ENCODE measurements at regions not wholly inside any gene's neighbourhood (a gene's known extent, or its start where the extent isn't known, plus 50 kb on each side); places are given as distances from the start of the nearest gene placed in this dataset.

DNA sequence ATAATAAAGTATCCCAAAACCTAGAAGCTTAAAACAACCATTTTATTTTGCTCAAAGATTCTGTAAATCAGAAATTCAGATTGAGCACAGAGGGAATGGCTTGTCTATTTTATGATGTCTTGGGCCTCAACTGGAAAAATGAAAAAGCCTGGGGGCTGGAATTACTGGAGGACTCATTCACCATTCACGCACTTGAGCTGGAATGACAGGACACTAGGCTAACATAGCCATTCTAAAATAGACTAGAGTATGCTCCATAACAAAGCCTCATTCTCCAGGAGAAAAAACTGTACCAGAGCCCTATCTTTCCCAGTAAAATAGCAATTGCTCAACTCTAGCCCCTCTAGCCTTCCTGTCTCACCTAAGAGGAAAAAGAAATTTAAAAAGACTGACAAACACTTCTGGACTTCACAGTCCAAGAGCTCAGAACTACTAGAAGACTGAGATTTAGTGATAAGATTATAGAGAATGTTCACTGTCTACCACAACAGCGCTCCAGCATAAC, 145.4 kb upstream of the BTBD3 start:
- CTCF ChIA-PET, result no interaction called here
- Mint-ChIP-seq H3K27me3 (no peaks in the 10 kb centered on the region), H3K36me3 (no peaks in the 10 kb centered on the region), H3K27ac (no peak overlapping the region), H3K4me1 (no peaks in the 10 kb centered on the region), H3K4me3 (no peak overlapping the region), H3K9me3 (peaks cover 20% of the 10 kb centered on the region)
- DNase-seq, result no peak

GRCh38 chr20:11776687-11777086, 141.0 kb upstream of the BTBD3 start:
- H3K9me3 Mint-ChIP-seq, result peaks cover 8% of the 10 kb centered on the region
- no peaks in the 10 kb centered on the region for H3K27me3 Mint-ChIP-seq
- H3K4me3 Mint-ChIP-seq, result no peak overlapping the region
- no peaks in the 10 kb centered on the region for H3K36me3 Mint-ChIP-seq
- no peak overlapping the region for H3K27ac Mint-ChIP-seq
- DNase-seq, result no peak
- H3K4me1 Mint-ChIP-seq, result no peaks in the 10 kb centered on the region
- CTCF ChIA-PET, result no interaction called here

GRCh38 chr20:11777387-11778205, 140.1 kb upstream of the BTBD3 start:
- no peak overlapping the region for H3K4me3 Mint-ChIP-seq
- no peak overlapping the region for H3K27ac Mint-ChIP-seq
- DNase-seq, result no peak
- no peaks in the 10 kb centered on the region for H3K4me1 Mint-ChIP-seq
- no peaks in the 10 kb centered on the region for H3K36me3 Mint-ChIP-seq
- no peaks in the 10 kb centered on the region for H3K27me3 Mint-ChIP-seq
- CTCF ChIA-PET, result no interaction called here
- H3K9me3 Mint-ChIP-seq, result peaks cover 4% of the 10 kb centered on the region

DNA sequence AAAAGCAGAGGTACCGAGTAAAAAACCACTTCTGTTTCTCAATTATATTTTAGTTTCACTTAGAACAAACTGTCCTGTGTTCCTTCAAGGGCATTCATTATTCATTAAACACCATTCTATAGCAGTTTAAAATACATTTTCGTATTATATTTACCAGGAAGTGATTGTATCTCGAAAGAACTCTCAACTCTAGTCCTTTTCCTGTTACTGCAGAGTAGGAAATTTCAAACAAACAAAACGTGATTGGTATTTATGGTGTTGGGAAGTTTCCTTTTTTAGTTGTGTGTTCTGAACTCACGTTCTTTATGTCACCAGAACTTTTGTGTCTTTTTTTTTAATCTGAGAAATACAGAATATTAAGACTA, 139.5 kb upstream of the BTBD3 start:
- Mint-ChIP-seq H3K9me3 (no peaks in the 10 kb centered on the region), H3K27ac (no peak overlapping the region), H3K4me3 (no peak overlapping the region), H3K4me1 (no peaks in the 10 kb centered on the region), H3K36me3 (no peaks in the 10 kb centered on the region), H3K27me3 (no peaks in the 10 kb centered on the region)
- CTCF ChIA-PET, result no interaction called here
- DNase-seq, result no peak

GRCh38 chr20:11780765-11781369, 136.8 kb upstream of the BTBD3 start:
- no peak for DNase-seq
- CTCF ChIA-PET, result no interaction called here
- Mint-ChIP-seq H3K4me1 (no peaks in the 10 kb centered on the region), H3K27me3 (no peaks in the 10 kb centered on the region), H3K9me3 (no peaks in the 10 kb centered on the region), H3K27ac (no peak overlapping the region), H3K4me3 (no peak overlapping the region), H3K36me3 (no peaks in the 10 kb centered on the region)

- H3K36me3 Mint-ChIP-seq, result no peaks in the 10 kb centered on the region
Observed at GRCh38 chr20:11783102-11783850, 134.4 kb upstream of the BTBD3 start.

GRCh38 chr20:11785885-11786507, 131.7 kb upstream of the BTBD3 start:
- CTCF ChIA-PET, result no interaction called here
- Mint-ChIP-seq H3K9me3 (no peaks in the 10 kb centered on the region), H3K36me3 (no peaks in the 10 kb centered on the region), H3K4me3 (no peak overlapping the region), H3K27me3 (no peaks in the 10 kb centered on the region), H3K27ac (no peak overlapping the region), H3K4me1 (no peaks in the 10 kb centered on the region)
- DNase-seq, result no peak

More at GRCh38 chr20:11783102-11783850, 134.4 kb upstream of the BTBD3 start:
- H3K4me3 Mint-ChIP-seq, result no peak overlapping the region
- no peaks in the 10 kb centered on the region for H3K4me1 Mint-ChIP-seq
- no peak for DNase-seq
- CTCF ChIA-PET, result no interaction called here
- no peaks in the 10 kb centered on the region for H3K9me3 Mint-ChIP-seq
- H3K27me3 Mint-ChIP-seq, result no peaks in the 10 kb centered on the region
- no peak overlapping the region for H3K27ac Mint-ChIP-seq

DNA sequence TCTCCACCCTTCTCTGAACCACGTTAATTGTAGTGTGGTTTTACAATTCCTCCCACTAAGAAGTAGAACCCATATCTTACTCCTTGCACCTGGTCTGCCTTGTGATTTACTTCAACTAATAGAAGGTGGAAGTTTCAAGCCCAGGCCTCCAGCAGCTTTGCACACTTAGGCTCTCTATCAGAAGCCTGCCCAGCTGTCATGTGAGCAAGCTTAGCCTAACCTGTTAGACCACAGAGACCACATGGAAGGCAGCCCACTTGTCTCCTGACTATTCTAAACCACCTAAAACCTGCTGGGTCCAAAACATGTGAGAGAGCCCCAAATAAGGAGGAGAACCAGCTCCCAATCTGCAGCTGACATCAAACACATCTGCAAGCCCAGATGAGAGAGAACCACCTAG, 127.6 kb upstream of the BTBD3 start:
- DNase-seq, result no peak
- Mint-ChIP-seq H3K4me1 (no peaks in the 10 kb centered on the region), H3K4me3 (no peak overlapping the region), H3K9me3 (no peaks in the 10 kb centered on the region), H3K27ac (no peak overlapping the region), H3K36me3 (no peaks in the 10 kb centered on the region), H3K27me3 (no peaks in the 10 kb centered on the region)
- CTCF ChIA-PET, result no interaction called here

GRCh38 chr20:11791316-11791715, 126.4 kb upstream of the BTBD3 start:
- Mint-ChIP-seq H3K4me3 (no peak overlapping the region), H3K27me3 (no peaks in the 10 kb centered on the region), H3K4me1 (no peaks in the 10 kb centered on the region), H3K36me3 (no peaks in the 10 kb centered on the region), H3K9me3 (peaks cover 5% of the 10 kb centered on the region), H3K27ac (no peak overlapping the region)
- DNase-seq, result no peak
- CTCF ChIA-PET, result no interaction called here

DNA sequence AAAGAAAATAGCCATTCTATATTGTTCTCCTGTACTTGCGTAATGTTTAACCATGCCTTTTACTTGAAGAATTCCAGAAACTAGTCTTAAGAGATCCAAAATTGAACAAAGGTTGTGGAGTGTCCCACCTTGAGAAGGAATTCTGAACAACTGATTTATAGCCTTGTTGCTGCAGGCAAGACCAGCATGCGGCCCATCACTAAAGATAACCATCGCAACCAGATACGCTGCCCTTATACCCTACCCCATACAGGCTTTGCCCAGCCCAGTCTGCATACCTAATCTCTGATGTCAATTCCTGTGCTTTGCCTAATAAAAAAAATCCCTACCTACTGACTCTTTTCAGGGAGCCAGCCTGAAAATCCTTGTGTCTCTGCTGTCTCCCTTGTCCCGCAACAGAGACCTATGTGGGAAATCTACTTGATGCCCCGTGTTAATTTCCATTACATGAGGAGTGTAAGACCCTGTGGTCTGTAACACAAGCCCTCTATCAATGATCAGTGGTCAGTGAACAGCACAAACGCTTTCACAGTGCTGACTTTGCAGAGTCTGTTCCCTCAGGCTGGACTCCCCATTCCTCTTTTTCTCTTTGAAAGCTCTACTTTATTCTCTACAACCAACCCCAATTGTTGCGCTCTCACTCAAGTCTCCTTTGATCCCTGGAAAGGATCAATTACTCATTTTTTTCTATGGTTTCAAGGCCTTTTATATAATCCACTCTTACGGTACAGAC, 125.7 kb upstream of the BTBD3 start:
- H3K36me3 Mint-ChIP-seq, result no peaks in the 10 kb centered on the region
- no peaks in the 10 kb centered on the region for H3K27me3 Mint-ChIP-seq
- no peak for DNase-seq
- no peak overlapping the region for H3K4me3 Mint-ChIP-seq
- no peaks in the 10 kb centered on the region for H3K4me1 Mint-ChIP-seq
- peaks cover 5% of the 10 kb centered on the region for H3K9me3 Mint-ChIP-seq
- CTCF ChIA-PET, result no interaction called here
- no peak overlapping the region for H3K27ac Mint-ChIP-seq

GRCh38 chr20:11792568-11792953, 125.1 kb upstream of the BTBD3 start:
- H3K27me3 Mint-ChIP-seq, result no peaks in the 10 kb centered on the region
- no peaks in the 10 kb centered on the region for H3K36me3 Mint-ChIP-seq
- DNase-seq, result no peak
- CTCF ChIA-PET, result no interaction called here
- H3K4me3 Mint-ChIP-seq, result no peak overlapping the region
- H3K4me1 Mint-ChIP-seq, result no peaks in the 10 kb centered on the region
- H3K27ac Mint-ChIP-seq, result no peak overlapping the region
- H3K9me3 Mint-ChIP-seq, result peaks cover 5% of the 10 kb centered on the region

DNA sequence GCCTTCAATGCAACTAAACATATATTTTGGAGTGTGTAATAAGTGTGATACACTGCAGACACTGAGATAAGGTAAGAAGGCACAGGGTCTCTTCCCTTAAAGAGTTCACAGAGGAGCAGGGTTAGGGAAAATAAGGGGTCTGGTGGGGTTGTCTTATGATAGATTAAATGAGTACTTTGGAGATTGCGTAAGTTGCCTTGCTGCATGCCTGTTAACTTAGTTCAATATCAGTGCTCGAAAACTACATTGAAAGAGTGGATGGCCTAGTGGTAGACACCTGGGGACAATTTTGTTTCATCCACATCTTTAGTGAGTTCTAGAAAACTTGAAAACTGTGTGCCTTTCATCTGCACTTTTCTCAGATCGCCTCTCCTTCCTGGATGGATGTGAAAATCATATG, 123.2 kb upstream of the BTBD3 start:
- no peak for DNase-seq
- peaks cover 5% of the 10 kb centered on the region for H3K9me3 Mint-ChIP-seq
- no peak overlapping the region for H3K27ac Mint-ChIP-seq
- H3K27me3 Mint-ChIP-seq, result no peaks in the 10 kb centered on the region
- no peak overlapping the region for H3K4me3 Mint-ChIP-seq
- CTCF ChIA-PET, result no interaction called here
- H3K36me3 Mint-ChIP-seq, result no peaks in the 10 kb centered on the region
- no peaks in the 10 kb centered on the region for H3K4me1 Mint-ChIP-seq

DNA sequence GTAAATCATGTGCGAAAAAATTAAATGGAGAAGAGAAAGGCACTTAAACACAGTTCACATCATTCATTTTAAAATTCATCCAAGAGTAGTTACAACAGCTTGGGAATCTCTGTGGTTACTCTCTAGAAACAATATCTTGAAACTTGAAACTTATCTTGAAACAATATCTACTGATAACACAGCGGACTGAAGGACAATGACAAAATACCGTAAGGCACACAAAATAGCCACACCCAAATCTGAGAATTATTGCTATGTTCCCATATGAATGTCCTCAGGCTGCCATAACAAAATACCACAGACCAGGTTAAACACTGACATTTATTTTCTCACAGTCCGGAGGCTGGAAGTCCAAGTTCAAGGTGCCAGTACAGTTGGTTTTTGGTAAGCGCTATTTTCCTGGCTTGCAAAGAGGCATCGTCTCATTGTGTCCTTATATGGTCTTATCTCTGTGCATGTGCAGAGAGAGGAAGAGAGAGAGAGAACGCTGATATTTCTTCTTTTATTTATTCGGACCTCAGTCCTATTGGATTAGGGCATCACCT, 122.5 kb upstream of the BTBD3 start:
- no peak for DNase-seq
- H3K4me3 Mint-ChIP-seq, result no peak overlapping the region
- H3K36me3 Mint-ChIP-seq, result no peaks in the 10 kb centered on the region
- CTCF ChIA-PET, result no interaction called here
- H3K27ac Mint-ChIP-seq, result no peak overlapping the region
- H3K9me3 Mint-ChIP-seq, result peaks cover 5% of the 10 kb centered on the region
- no peaks in the 10 kb centered on the region for H3K27me3 Mint-ChIP-seq
- H3K4me1 Mint-ChIP-seq, result no peaks in the 10 kb centered on the region

DNA sequence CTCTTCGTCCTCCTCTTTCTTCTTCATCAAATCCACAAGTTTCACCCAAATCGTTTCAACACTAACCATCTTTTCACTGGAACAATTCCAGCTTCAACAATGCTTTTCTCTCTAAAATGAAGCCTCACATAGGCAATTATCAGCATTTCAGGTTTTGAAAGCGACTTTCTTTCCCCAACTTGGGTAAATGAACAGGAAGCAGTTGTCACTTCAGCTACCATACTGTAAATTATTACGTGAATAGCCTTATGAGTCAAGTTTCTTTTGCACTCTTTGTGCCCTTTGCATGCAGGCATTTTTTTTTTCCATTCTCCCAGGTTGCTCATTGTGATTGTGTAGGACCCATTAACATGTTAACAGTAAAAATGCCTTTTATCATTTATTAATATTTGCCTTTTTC, 121.7 kb upstream of the BTBD3 start:
- H3K4me3 Mint-ChIP-seq, result no peak overlapping the region
- H3K4me1 Mint-ChIP-seq, result no peaks in the 10 kb centered on the region
- no peaks in the 10 kb centered on the region for H3K27me3 Mint-ChIP-seq
- CTCF ChIA-PET, result no interaction called here
- peaks cover 5% of the 10 kb centered on the region for H3K9me3 Mint-ChIP-seq
- H3K36me3 Mint-ChIP-seq, result no peaks in the 10 kb centered on the region
- H3K27ac Mint-ChIP-seq, result no peak overlapping the region
- DNase-seq, result no peak
